Keratinocyte (primary cell): ENCODE measurements at regions not wholly inside any gene's neighbourhood (a gene's known extent, or its start where the extent isn't known, plus 50 kb on each side); places are given as distances from the start of the nearest gene placed in this dataset.
"Not testable (repeated sequence)": the region's sequence is repeated elsewhere in the genome, so short reads cannot be mapped to it uniquely, and the experiment has no call there.

ENCODE experiments used
- DNase-seq: peaks from one replicate; pipeline ENCODE4 v3.0.0-alpha.2; 2011; ENCODE audit warnings: low read depth, missing footprints, low spot score
- FAIRE-seq: peaks from 2 replicates; lab custom pipeline; 2011; peaks lifted over from hg19 to GRCh38; lab: Jason Lieb, UNC
- H2AFZ ChIP-seq: 2 replicates; pipeline ENCODE4 v1.6.0; 2012; ENCODE audit warnings: low read length, control low read depth, inconsistent platforms; ENCODE audit not compliant: control insufficient read depth
- H3K27ac ChIP-seq: 2 replicates; pipeline ENCODE4 v1.5.1; 2011; ENCODE audit warnings: low read length; ENCODE audit not compliant: control insufficient read depth, insufficient read depth
- H3K27me3 ChIP-seq: 3 replicates; pipeline ENCODE4 v1.6.0; 2011; ENCODE audit warnings: low read length; ENCODE audit not compliant: control insufficient read depth, insufficient read depth; ENCODE audit errors: extremely low read depth
- H3K36me3 ChIP-seq, 2 experiments: 2 replicates in 1 of 2; 3 replicates in 1 of 2; pipeline ENCODE4 v1.5.1; 2011; ENCODE audit warnings: low read length in 2 of 2, mild to moderate bottlenecking in 1 of 2; ENCODE audit not compliant: control insufficient read depth in 2 of 2, insufficient read depth in 2 of 2; ENCODE audit errors: extremely low read depth in 1 of 2
- H3K4me1 ChIP-seq: 3 replicates; pipeline ENCODE4 v1.5.1; 2011; ENCODE audit warnings: low read length; ENCODE audit not compliant: control insufficient read depth, insufficient read depth; ENCODE audit errors: extremely low read depth
- H3K4me2 ChIP-seq: 3 replicates; pipeline ENCODE4 v1.6.0; 2011; ENCODE audit warnings: low read depth, low read length; ENCODE audit not compliant: control insufficient read depth, insufficient read depth; ENCODE audit errors: extremely low read depth
- H3K4me3 ChIP-seq, 3 experiments: fragments of 200-600 bp in 1 of 3; sonication (generic) in 1 of 3; 2 replicates in 2 of 3; 3 replicates in 1 of 3; pipeline ENCODE4 v1.5.1; 2011 to 2016; ENCODE audit warnings: low read length in 3 of 3, mild to moderate bottlenecking in 3 of 3, control low read depth in 2 of 3, inconsistent platforms in 1 of 3, low read depth in 1 of 3, mixed read lengths in 1 of 3, mixed run types in 1 of 3, moderate library complexity in 1 of 3; ENCODE audit not compliant: control insufficient read depth in 2 of 3, insufficient read depth in 2 of 3; ENCODE audit errors: extremely low read depth in 1 of 3
- H3K79me2 ChIP-seq: 2 replicates; pipeline ENCODE4 v1.6.0; 2012; ENCODE audit warnings: low read length; ENCODE audit not compliant: control insufficient read depth, insufficient read depth
- H3K9ac ChIP-seq: 3 replicates; pipeline ENCODE4 v1.6.0; 2011; ENCODE audit warnings: low read length; ENCODE audit not compliant: control insufficient read depth, insufficient read depth; ENCODE audit errors: extremely low read depth
- H3K9me1 ChIP-seq: 3 replicates; pipeline ENCODE4 v1.6.0; 2011; ENCODE audit warnings: low read length; ENCODE audit not compliant: control insufficient read depth, insufficient read depth; ENCODE audit errors: extremely low read depth
- H3K9me3 ChIP-seq: 2 replicates; pipeline ENCODE4 v1.5.1; 2012; ENCODE audit warnings: low read depth, low read length; ENCODE audit not compliant: control insufficient read depth
- H4K20me1 ChIP-seq: 3 replicates; pipeline ENCODE4 v1.6.0; 2011; ENCODE audit warnings: low read length; ENCODE audit not compliant: control insufficient read depth, insufficient read depth; ENCODE audit errors: extremely low read depth
- CTCF ChIP-seq, 3 experiments: IDR thresholded peaks in 1 of 3; conservative IDR thresholded peaks in 1 of 3; optimal IDR thresholded peaks in 1 of 3; 2 replicates in 2 of 3; 3 replicates in 1 of 3; pipeline versions ENCODE3 to v1.5.1; 2011; ENCODE audit warnings: low read length in 3 of 3, mild to moderate bottlenecking in 3 of 3, moderate library complexity in 2 of 3, control low read depth in 1 of 3, inconsistent platforms in 1 of 3; ENCODE audit not compliant: insufficient read depth in 2 of 3; ENCODE audit errors: extremely low read depth in 1 of 3
- EZH2 ChIP-seq: IDR thresholded peaks from one replicate; pipeline ENCODE4 v1.6.1; 2012; ENCODE audit warnings: inconsistent platforms, mild to moderate bottlenecking, low read length, moderate library complexity
- dilution Hi-C: fragments of 300-500 bp; cut with MboI; formaldehyde crosslinking; loops from one replicate; pipeline ENCODE4 v1.7.0; 2020; ENCODE audit warnings: low sequenced_read_pairs; ENCODE audit not compliant: extremely low pct_ligation_motif_present

DNA sequence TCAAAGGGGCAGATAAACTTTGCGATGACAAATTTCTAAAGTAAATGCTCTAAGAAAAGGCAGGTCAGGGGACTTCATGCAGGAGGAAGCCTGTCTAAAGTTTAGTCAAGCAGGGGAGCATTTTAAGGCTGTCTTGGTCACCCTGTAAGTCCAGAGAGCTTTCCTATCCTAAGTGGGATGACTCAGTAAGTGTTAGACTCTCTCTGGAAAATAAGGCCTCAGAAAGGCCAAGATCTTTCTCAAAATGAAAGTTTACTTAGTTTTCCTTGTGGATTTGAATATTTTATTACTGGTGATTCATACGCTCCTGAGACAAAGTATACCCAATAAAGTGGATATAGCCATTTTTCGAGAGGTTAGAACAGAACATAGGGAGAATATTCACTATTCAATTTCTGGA lies 806.9 kb upstream of the CDH9 start:
- FAIRE-seq (no peak), DNase-seq (no peak)
- no peak overlapping the region for H3K9ac ChIP-seq
- no peaks in the 10 kb centered on the region for H3K27me3 ChIP-seq
- H2AFZ ChIP-seq = no peak overlapping the region
- H3K9me1 ChIP-seq = no peaks in the 10 kb centered on the region
- dilution Hi-C loops = no loop called here
- no peaks in the 10 kb centered on the region for H3K79me2 ChIP-seq
- H3K4me2 ChIP-seq = no peak overlapping the region
- no peaks in the 10 kb centered on the region for H4K20me1 ChIP-seq
- TF ChIP-seq CTCF (optimal IDR thresholded peaks at IDR 0.05 in 1 of 3, IDR thresholded peaks at IDR 0.05 in 1 of 3, conservative IDR thresholded peaks at IDR 0.05 in 1 of 3; ENCODE audit: extremely low read depth in 1 of 3, insufficient read depth in 2 of 3, low read length in 3 of 3) (no peak), EZH2 (no peak)
- H3K27ac ChIP-seq = no peak overlapping the region
- no peaks in the 10 kb centered on the region for H3K36me3 ChIP-seq
- H3K9me3 ChIP-seq = no peaks in the 10 kb centered on the region
- no peaks in the 10 kb centered on the region for H3K4me1 ChIP-seq
- no peak overlapping the region for H3K4me3 ChIP-seq

GRCh38 chr5:27836704-27837103 lies 798.3 kb upstream of the CDH9 start:
- H3K4me3 ChIP-seq, H3K4me1 ChIP-seq, H3K9ac ChIP-seq, H3K79me2 ChIP-seq, H2AFZ ChIP-seq, H3K4me2 ChIP-seq, H3K27me3 ChIP-seq, FAIRE-seq, dilution Hi-C loops, H3K9me3 ChIP-seq, H3K9me1 ChIP-seq, H3K27ac ChIP-seq, DNase-seq, H4K20me1 ChIP-seq, H3K36me3 ChIP-seq: not testable (repeated sequence)

DNA sequence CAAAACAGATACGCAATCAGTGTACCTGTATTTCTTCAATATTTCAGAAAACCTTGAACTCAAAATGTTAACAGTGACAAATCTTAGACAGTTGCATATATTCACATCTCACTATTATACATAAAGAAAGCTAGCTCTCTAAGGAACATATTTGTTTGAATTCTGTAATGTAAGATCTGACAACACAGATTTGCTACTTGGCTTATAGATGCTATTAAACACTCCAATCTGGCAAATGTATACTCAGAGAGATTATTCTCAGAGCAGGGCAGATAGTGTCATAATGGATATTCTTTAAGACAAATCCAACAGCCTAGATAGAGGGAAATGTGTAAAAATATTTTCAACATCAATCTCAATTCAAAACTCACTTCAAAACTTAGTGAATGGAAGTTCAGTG lies 794.5 kb upstream of the CDH9 start:
- Histone ChIP-seq H3K27ac (no peak overlapping the region), H3K4me1 (no peaks in the 10 kb centered on the region), H3K4me3 (no peak overlapping the region), H3K9ac (no peak overlapping the region), H4K20me1 (no peaks in the 10 kb centered on the region), H3K36me3 (no peaks in the 10 kb centered on the region), H3K9me1 (no peaks in the 10 kb centered on the region), H3K4me2 (no peak overlapping the region), H3K79me2 (no peaks in the 10 kb centered on the region), H3K27me3 (no peaks in the 10 kb centered on the region), H3K9me3 (no peaks in the 10 kb centered on the region), H2AFZ (no peak overlapping the region)
- dilution Hi-C loops = no loop called here
- DNase-seq (no peak), FAIRE-seq (no peak)
- TF ChIP-seq CTCF (optimal IDR thresholded peaks at IDR 0.05 in 1 of 3, IDR thresholded peaks at IDR 0.05 in 1 of 3, conservative IDR thresholded peaks at IDR 0.05 in 1 of 3; ENCODE audit: extremely low read depth in 1 of 3, insufficient read depth in 2 of 3, low read length in 3 of 3) (no peak), EZH2 (no peak)
